Calu3 (cell line): ENCODE measurements at regions not wholly inside any gene's neighbourhood (a gene's known extent, or its start where the extent isn't known, plus 50 kb on each side); places are given as distances from the start of the nearest gene placed in this dataset.
A peak's percentile ranks its signal among the peaks of the same experiment; 100 is the strongest.

ENCODE experiments used
- BruUV-seq: library from RNA; stranded (reverse); fragments of 400-500 nt; replicated peaks from 2 replicates; lab custom pipeline; 2021; lab: Mats Ljungman, UMichigan
- CTCF ChIA-PET: fragments of 300-600 bp; sonication (Branson Sonifier 250); formaldehyde crosslinking; loops from one replicate; lab custom pipeline; 2022; ENCODE audit warnings: antibody characterized with exemption; lab: Charles Lee
- DNase-seq: peaks from one replicate; pipeline ENCODE4 v3.0.0; 2022
- H3K27ac Mint-ChIP-seq: one replicate; pipeline ENCODE4 v1.8.0; 2022; ENCODE audit warnings: mixed read lengths; ENCODE audit not compliant: unreplicated experiment
- H3K27me3 Mint-ChIP-seq: one replicate; pipeline ENCODE4 v1.8.0; 2022; ENCODE audit warnings: mixed read lengths; ENCODE audit not compliant: unreplicated experiment
- H3K36me3 Mint-ChIP-seq: one replicate; pipeline ENCODE4 v1.8.0; 2022; ENCODE audit warnings: mild to moderate bottlenecking, moderate library complexity, mixed read lengths; ENCODE audit not compliant: insufficient read depth, unreplicated experiment
- H3K4me1 Mint-ChIP-seq: one replicate; pipeline ENCODE4 v1.8.0; 2022; ENCODE audit warnings: mild to moderate bottlenecking, low read depth, mixed read lengths; ENCODE audit not compliant: unreplicated experiment
- H3K4me3 Mint-ChIP-seq: one replicate; pipeline ENCODE4 v1.8.0; 2022; ENCODE audit warnings: mild to moderate bottlenecking, low read depth, moderate library complexity, mixed read lengths; ENCODE audit not compliant: unreplicated experiment
- H3K9me3 Mint-ChIP-seq: one replicate; pipeline ENCODE4 v1.8.0; 2022; ENCODE audit warnings: low read depth, mixed read lengths; ENCODE audit not compliant: unreplicated experiment
- intact Hi-C: fragments of 100-400 bp; cut with micrococcal nuclease; formaldehyde crosslinking; loops from one replicate; pipeline ENCODE4 v1.10.0; 2022; ENCODE audit not compliant: unreplicated experiment
- TF ChIP-seq, protein P1 (sequence below): fragments of 200-600 bp; IDR thresholded peaks from one replicate; pipeline ENCODE4 v1.8.0; 2022; ENCODE audit warnings: antibody characterized with exemption; ENCODE audit not compliant: unreplicated experiment

GRCh38 chr14:95432144-95433093 lies 84.0 kb downstream of the SYNE3 start:
- TF ChIP-seq, protein P1, sequence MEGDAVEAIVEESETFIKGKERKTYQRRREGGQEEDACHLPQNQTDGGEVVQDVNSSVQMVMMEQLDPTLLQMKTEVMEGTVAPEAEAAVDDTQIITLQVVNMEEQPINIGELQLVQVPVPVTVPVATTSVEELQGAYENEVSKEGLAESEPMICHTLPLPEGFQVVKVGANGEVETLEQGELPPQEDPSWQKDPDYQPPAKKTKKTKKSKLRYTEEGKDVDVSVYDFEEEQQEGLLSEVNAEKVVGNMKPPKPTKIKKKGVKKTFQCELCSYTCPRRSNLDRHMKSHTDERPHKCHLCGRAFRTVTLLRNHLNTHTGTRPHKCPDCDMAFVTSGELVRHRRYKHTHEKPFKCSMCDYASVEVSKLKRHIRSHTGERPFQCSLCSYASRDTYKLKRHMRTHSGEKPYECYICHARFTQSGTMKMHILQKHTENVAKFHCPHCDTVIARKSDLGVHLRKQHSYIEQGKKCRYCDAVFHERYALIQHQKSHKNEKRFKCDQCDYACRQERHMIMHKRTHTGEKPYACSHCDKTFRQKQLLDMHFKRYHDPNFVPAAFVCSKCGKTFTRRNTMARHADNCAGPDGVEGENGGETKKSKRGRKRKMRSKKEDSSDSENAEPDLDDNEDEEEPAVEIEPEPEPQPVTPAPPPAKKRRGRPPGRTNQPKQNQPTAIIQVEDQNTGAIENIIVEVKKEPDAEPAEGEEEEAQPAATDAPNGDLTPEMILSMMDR: peak; percentile 89
- intact Hi-C loops: loop anchor here (2.0 to 10.0 kb wide), 2 partner anchors 278 to 744 kb away; partner anchors contain the start of gene DICER1
- Mint-ChIP-seq H3K4me1 (peaks cover 4% of the 10 kb centered on the region), H3K27ac (no peak overlapping the region), H3K27me3 (no peaks in the 10 kb centered on the region), H3K36me3 (peaks cover 3% of the 10 kb centered on the region), H3K9me3 (no peaks in the 10 kb centered on the region), H3K4me3 (no peak overlapping the region)
- CTCF ChIA-PET: interaction anchor here (1.0 to 1.6 kb wide), 4 partner anchors 10 to 743 kb away, joined by 3 to 6 read pairs (median 4); no protein-coding TSS in a partner anchor
- DNase-seq: peak; percentile 79
- no TSS peak for BruUV-seq

GRCh38 chr14:95431199-95432143 lies 85.0 kb downstream of the SYNE3 start:
- Mint-ChIP-seq H3K4me3 (no peak overlapping the region), H3K27ac (no peak overlapping the region), H3K9me3 (no peaks in the 10 kb centered on the region), H3K4me1 (peaks cover 9% of the 10 kb centered on the region), H3K27me3 (no peaks in the 10 kb centered on the region), H3K36me3 (peaks cover 5% of the 10 kb centered on the region)
- TF ChIP-seq, protein P1: peak; percentile 37
- peak; percentile 31 for DNase-seq
- CTCF ChIA-PET: interaction anchor here (1.0 to 1.6 kb wide), 3 partner anchors 11 to 742 kb away, joined by 3 to 6 read pairs (median 5); no protein-coding TSS in a partner anchor
- BruUV-seq: no TSS peak
- intact Hi-C loops: loop anchor here (2.0 to 10.0 kb wide), 3 partner anchors 277 to 743 kb away; partner anchors contain the start of gene DICER1

DNA sequence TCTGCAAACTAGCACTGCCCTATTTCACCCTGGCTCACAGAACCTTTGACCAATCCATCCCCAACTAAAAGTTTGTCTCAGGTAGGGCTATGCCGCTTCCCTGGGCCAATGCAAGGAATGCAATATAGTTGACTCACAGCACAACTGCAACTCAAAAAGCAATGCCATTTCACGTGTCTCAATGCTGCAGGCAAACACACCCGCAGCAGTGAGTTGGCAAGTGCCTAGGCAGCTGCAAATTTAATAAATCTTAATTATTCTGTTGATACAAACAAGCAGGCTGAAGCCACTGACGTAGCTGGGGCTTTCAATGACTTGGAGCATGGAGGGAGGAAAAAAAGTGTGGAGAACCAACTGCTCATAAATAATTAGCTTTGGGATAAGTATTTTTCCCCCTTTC lies 87.9 kb downstream of the SYNE3 start:
- Mint-ChIP-seq H3K4me3 (no peak overlapping the region), H3K36me3 (peaks cover 5% of the 10 kb centered on the region), H3K9me3 (no peaks in the 10 kb centered on the region), H3K4me1 (peaks cover 9% of the 10 kb centered on the region), H3K27me3 (no peaks in the 10 kb centered on the region), H3K27ac (no peak overlapping the region)
- DNase-seq: no peak
- BruUV-seq: no TSS peak
- intact Hi-C loops: no loop called here
- TF ChIP-seq, protein P1: no peak
- CTCF ChIA-PET: no interaction called here

GRCh38 chr14:95426116-95426475 lies 90.4 kb downstream of the SYNE3 start:
- Mint-ChIP-seq H3K4me3 (no peak overlapping the region), H3K36me3 (peaks cover 5% of the 10 kb centered on the region), H3K9me3 (no peaks in the 10 kb centered on the region), H3K4me1 (peaks cover 9% of the 10 kb centered on the region), H3K27ac (no peak overlapping the region), H3K27me3 (no peaks in the 10 kb centered on the region)
- no TSS peak for BruUV-seq
- TF ChIP-seq, protein P1: no peak
- CTCF ChIA-PET: no interaction called here
- no peak for DNase-seq
- intact Hi-C loops: no loop called here
